Ovary (tissue), 3 donors: ENCODE measurements at regions not wholly inside any gene's neighbourhood (a gene's known extent, or its start where the extent isn't known, plus 50 kb on each side); places are given as distances from the start of the nearest gene placed in this dataset.

Source experiments
- EP300 ChIP-seq: sonication (generic); formaldehyde crosslinking; IDR thresholded peaks from one replicate; pipeline ENCODE4 v1.6.1; 2017; ENCODE audit warnings: antibody characterized with exemption
- POLR2A ChIP-seq: fragments of 450-650 bp; IDR thresholded peaks from one replicate; pipeline ENCODE4 v1.6.1; 2017; ENCODE audit warnings: antibody characterized with exemption, mild to moderate bottlenecking, moderate library complexity
- TF ChIP-seq, protein P1 (sequence below), 3 donors: fragments of 450-650 bp in 2 of 3; fragments of 200-600 bp in 1 of 3; IDR thresholded peaks; one replicate each; pipeline versions ENCODE4 v1.5.1 to v1.8.0; 2016 to 2022; ENCODE audit warnings: antibody characterized with exemption in 3 of 3, mild to moderate bottlenecking in 1 of 3
- donor health status: DM: no; HTN: no; CAD: no.

DNA sequence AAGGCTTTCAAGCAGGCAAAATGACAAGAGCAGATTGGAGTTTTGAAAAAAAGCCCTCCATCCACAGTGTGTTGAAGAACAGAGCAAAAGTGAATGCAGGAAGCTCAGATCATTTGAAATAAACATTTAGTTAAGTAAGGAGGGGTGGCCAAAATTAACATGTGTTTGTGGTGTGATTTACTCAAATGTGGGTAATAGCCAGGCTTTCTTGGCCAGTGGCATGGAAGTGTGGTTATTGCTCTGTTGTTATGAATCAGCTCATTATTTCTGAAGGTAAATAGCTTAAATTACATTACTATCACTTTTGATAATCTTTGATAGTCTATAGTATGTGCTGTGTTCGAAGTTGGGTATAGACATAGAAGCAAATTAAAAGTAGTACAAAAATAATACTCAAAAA lies 485.9 kb downstream of the LMO4 start:
- TF ChIP-seq, protein P1, sequence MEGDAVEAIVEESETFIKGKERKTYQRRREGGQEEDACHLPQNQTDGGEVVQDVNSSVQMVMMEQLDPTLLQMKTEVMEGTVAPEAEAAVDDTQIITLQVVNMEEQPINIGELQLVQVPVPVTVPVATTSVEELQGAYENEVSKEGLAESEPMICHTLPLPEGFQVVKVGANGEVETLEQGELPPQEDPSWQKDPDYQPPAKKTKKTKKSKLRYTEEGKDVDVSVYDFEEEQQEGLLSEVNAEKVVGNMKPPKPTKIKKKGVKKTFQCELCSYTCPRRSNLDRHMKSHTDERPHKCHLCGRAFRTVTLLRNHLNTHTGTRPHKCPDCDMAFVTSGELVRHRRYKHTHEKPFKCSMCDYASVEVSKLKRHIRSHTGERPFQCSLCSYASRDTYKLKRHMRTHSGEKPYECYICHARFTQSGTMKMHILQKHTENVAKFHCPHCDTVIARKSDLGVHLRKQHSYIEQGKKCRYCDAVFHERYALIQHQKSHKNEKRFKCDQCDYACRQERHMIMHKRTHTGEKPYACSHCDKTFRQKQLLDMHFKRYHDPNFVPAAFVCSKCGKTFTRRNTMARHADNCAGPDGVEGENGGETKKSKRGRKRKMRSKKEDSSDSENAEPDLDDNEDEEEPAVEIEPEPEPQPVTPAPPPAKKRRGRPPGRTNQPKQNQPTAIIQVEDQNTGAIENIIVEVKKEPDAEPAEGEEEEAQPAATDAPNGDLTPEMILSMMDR (IDR thresholded peaks at IDR 0.05): no peak
- no peak for TF ChIP-seq POLR2A
- TF ChIP-seq EP300: no peak
